DMS153 treated with DMSO at 0.1 percent for 48 hours (cell line): ENCODE measurements at regions not wholly inside any gene's neighbourhood (a gene's known extent, or its start where the extent isn't known, plus 50 kb on each side); places are given as distances from the start of the nearest gene placed in this dataset.
A peak's percentile ranks its signal among the peaks of the same experiment; 100 is the strongest.

Experiments
- DNase-seq: peaks from one replicate; lab custom pipeline; 2025; ENCODE audit not compliant: unreplicated experiment; lab: John Stamatoyannopoulos, UW

GRCh38 chr3:182732232-182733015, 60.9 kb upstream of the ATP11B start:
- DNase-seq, result no peak

DNA sequence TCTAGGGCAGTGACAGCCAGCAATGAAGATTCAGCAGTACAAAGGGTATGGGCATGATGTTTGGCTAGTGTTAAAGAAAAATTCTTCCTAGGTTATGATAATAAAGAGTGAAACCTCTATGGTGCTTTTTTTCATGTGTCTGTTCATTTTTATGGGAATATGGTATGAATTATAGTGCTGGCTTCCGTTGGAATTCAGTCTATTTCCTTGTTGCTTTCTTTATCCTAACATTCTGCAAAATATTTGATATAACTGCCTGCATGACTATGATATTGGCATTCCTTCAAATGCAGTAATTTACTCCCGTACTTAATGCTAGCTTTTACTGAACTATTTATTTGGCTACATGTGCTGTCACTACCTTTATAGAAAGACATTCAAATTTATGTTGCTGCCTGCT, 57.6 kb upstream of the ATP11B start:
- DNase-seq, result no peak

- DNase-seq, result no peak
Measured at GRCh38 chr3:182737825-182738224, 55.5 kb upstream of the ATP11B start.

GRCh38 chr3:182738583-182739411, 54.5 kb upstream of the ATP11B start:
- DNase-seq, result no peak

DNA sequence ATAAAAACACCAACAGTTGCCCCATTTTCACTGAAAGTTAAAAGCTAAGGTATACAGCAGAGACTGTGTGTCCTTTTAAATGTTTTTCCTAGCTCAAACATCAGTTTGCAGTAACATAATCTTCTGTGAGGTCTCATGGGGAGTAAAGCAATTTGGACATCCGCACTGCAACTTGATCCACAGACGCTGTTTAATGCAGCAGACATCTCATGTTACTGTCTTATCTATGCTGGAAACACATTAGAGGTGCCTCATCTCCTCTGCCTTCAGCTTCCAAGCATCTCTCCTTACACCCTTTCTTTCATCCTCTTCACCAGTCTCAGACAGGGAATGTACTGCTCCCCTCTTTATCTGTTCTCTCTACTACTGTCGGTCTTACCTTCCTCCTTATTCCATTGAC, 53.7 kb upstream of the ATP11B start:
- peak; percentile 68 for DNase-seq

GRCh38 chr3:182740710-182741109, 52.6 kb upstream of the ATP11B start:
- DNase-seq, result peak; percentile 80

GRCh38 chr3:182741214-182741613, 52.1 kb upstream of the ATP11B start:
- no peak for DNase-seq
